ENCODE measurements at regions not wholly inside any gene's neighbourhood (a gene's known extent, or its start where the extent isn't known, plus 50 kb on each side); places are given as distances from the start of the nearest gene placed in this dataset.

GRCh38 chr2:200188876-200189275 lies 117.6 kb upstream of the SPATS2L start:
- DNase-seq (ENCODE audit: low read depth in 2 of 2): peak in 1 of 2 donors; percentile 59
- Histone ChIP-seq H3K4me3 (replicated peaks in 1 of 4; ENCODE audit: control extremely low read depth in 1 of 4, insufficient read depth in 1 of 4, low read depth in 3 of 4, low read length in 4 of 4) (no peak overlapping the region), H3K27ac (ENCODE audit: insufficient read depth, low read length) (no peak overlapping the region), H3K9ac (ENCODE audit: insufficient read depth, low read length) (no peak overlapping the region), H3K4me1 (ENCODE audit: control insufficient read depth, extremely low read depth, insufficient read depth, low read length) (no peaks in the 10 kb centered on the region), H3K79me2 (ENCODE audit: control insufficient read depth, insufficient read depth, low read length) (no peaks in the 10 kb centered on the region), H3K9me3 (ENCODE audit: control insufficient read depth, insufficient read depth, low read depth, low read length) (no peaks in the 10 kb centered on the region), H3K4me2 (ENCODE audit: extremely low read depth, insufficient read depth, low read length) (no peak overlapping the region), H3K36me3 (ENCODE audit: control insufficient read depth, insufficient read depth, low read length) (no peaks in the 10 kb centered on the region), H3K27me3 (ENCODE audit: control insufficient read depth, insufficient read depth, low read length) (no peaks in the 10 kb centered on the region), H4K20me1 (ENCODE audit: control insufficient read depth, extremely low read depth, insufficient read depth, low read length) (no peaks in the 10 kb centered on the region), H2AFZ (ENCODE audit: low read length) (no peak overlapping the region)
- TF ChIP-seq CTCF (conservative IDR thresholded peaks at IDR 0.05 in 1 of 2, IDR thresholded peaks at IDR 0.05 in 1 of 2; ENCODE audit: low read depth in 1 of 2, low read length in 2 of 2) (no peak), EZH2 (IDR thresholded peaks at IDR 0.05; ENCODE audit: low read length, missing control alignments) (no peak)

- Histone ChIP-seq H3K4me3 (replicated peaks in 1 of 4; ENCODE audit: control extremely low read depth in 1 of 4, insufficient read depth in 1 of 4, low read depth in 3 of 4, low read length in 4 of 4) (no peak overlapping the region), H3K27me3 (ENCODE audit: control insufficient read depth, insufficient read depth, low read length) (no peaks in the 10 kb centered on the region), H4K20me1 (ENCODE audit: control insufficient read depth, extremely low read depth, insufficient read depth, low read length) (no peaks in the 10 kb centered on the region), H3K79me2 (ENCODE audit: control insufficient read depth, insufficient read depth, low read length) (no peaks in the 10 kb centered on the region), H3K4me1 (ENCODE audit: control insufficient read depth, extremely low read depth, insufficient read depth, low read length) (no peaks in the 10 kb centered on the region), H2AFZ (ENCODE audit: low read length) (no peak overlapping the region), H3K27ac (ENCODE audit: insufficient read depth, low read length) (no peak overlapping the region), H3K4me2 (ENCODE audit: extremely low read depth, insufficient read depth, low read length) (no peak overlapping the region), H3K36me3 (ENCODE audit: control insufficient read depth, insufficient read depth, low read length) (no peaks in the 10 kb centered on the region), H3K9ac (ENCODE audit: insufficient read depth, low read length) (no peak overlapping the region), H3K9me3 (ENCODE audit: control insufficient read depth, insufficient read depth, low read depth, low read length) (no peaks in the 10 kb centered on the region)
- peak in 1 of 2 donors; percentile 26 for DNase-seq (ENCODE audit: low read depth in 2 of 2)
- TF ChIP-seq EZH2 (IDR thresholded peaks at IDR 0.05; ENCODE audit: low read length, missing control alignments) (no peak), CTCF (conservative IDR thresholded peaks at IDR 0.05 in 1 of 2, IDR thresholded peaks at IDR 0.05 in 1 of 2; ENCODE audit: low read depth in 1 of 2, low read length in 2 of 2) (no peak)
Observed at GRCh38 chr2:200189964-200190363, 116.5 kb upstream of the SPATS2L start.

- no peak overlapping the region for H3K4me3 ChIP-seq (replicated peaks in 1 of 4; ENCODE audit: control extremely low read depth in 1 of 4, insufficient read depth in 1 of 4, low read depth in 3 of 4, low read length in 4 of 4)
- TF ChIP-seq CTCF (conservative IDR thresholded peaks at IDR 0.05 in 1 of 2, IDR thresholded peaks at IDR 0.05 in 1 of 2; ENCODE audit: low read depth in 1 of 2, low read length in 2 of 2) (no peak), EZH2 (IDR thresholded peaks at IDR 0.05; ENCODE audit: low read length, missing control alignments) (no peak)
- no peak overlapping the region for H3K27ac ChIP-seq (ENCODE audit: insufficient read depth, low read length)
- H2AFZ ChIP-seq (ENCODE audit: low read length): no peak overlapping the region
- H3K9me3 ChIP-seq (ENCODE audit: control insufficient read depth, insufficient read depth, low read depth, low read length): no peaks in the 10 kb centered on the region
- H4K20me1 ChIP-seq (ENCODE audit: control insufficient read depth, extremely low read depth, insufficient read depth, low read length): no peaks in the 10 kb centered on the region
- no peaks in the 10 kb centered on the region for H3K79me2 ChIP-seq (ENCODE audit: control insufficient read depth, insufficient read depth, low read length)
- no peaks in the 10 kb centered on the region for H3K4me1 ChIP-seq (ENCODE audit: control insufficient read depth, extremely low read depth, insufficient read depth, low read length)
- no peaks in the 10 kb centered on the region for H3K27me3 ChIP-seq (ENCODE audit: control insufficient read depth, insufficient read depth, low read length)
- H3K9ac ChIP-seq (ENCODE audit: insufficient read depth, low read length): no peak overlapping the region
- no peaks in the 10 kb centered on the region for H3K36me3 ChIP-seq (ENCODE audit: control insufficient read depth, insufficient read depth, low read length)
- DNase-seq (ENCODE audit: low read depth in 2 of 2): no peak
- H3K4me2 ChIP-seq (ENCODE audit: extremely low read depth, insufficient read depth, low read length): no peak overlapping the region
Observed at GRCh38 chr2:200193331-200193730, 113.2 kb upstream of the SPATS2L start.

Measured in fibroblast of lung (primary cell).